ENCODE measurements at regions not wholly inside any gene's neighbourhood (a gene's known extent, or its start where the extent isn't known, plus 50 kb on each side); places are given as distances from the start of the nearest gene placed in this dataset.

GRCh38 chr6:9103876-9104521 is 668.7 kb upstream of the SLC35B3 start:
- TF ChIP-seq CTCF (conservative IDR thresholded peaks at IDR 0.05; ENCODE audit: low read depth, low read length) (no peak), EZH2 (IDR thresholded peaks at IDR 0.05; ENCODE audit: borderline replicate concordance, low read depth, low read length, poor library complexity, severe bottlenecking) (no peak)

All from A673 (cell line).